ENCODE measurements at regions not wholly inside any gene's neighbourhood (a gene's known extent, or its start where the extent isn't known, plus 50 kb on each side); places are given as distances from the start of the nearest gene placed in this dataset.

- Histone ChIP-seq H3K23ac (ENCODE audit: insufficient read length) (no peak overlapping the region), H4K20me1 (replicated peaks in 1 of 2; ENCODE audit: control insufficient read depth in 1 of 2, insufficient read depth in 2 of 2, low read length in 2 of 2) (no peaks in the 10 kb centered on the region), H3K27ac (ENCODE audit: low read depth, low read length) (no peak overlapping the region), H3K18ac (ENCODE audit: extremely low read depth, low read length) (no peak overlapping the region), H3K4ac (replicated peaks; ENCODE audit: insufficient read length, low read depth, low read length) (no peak overlapping the region), H3K79me1 (ENCODE audit: low read depth, low read length) (no peaks in the 10 kb centered on the region), H2BK15ac (ENCODE audit: low read length) (no peak overlapping the region; the same call in 1 of the 2 replicates), H3K79me2 (ENCODE audit: control insufficient read depth in 1 of 2, insufficient read depth in 2 of 2, low read length in 2 of 2) (no peaks in the 10 kb centered on the region), H4K91ac (replicated peaks; ENCODE audit: insufficient read length, low read length) (no peak overlapping the region), H3K4me1 (replicated peaks in 1 of 4; ENCODE audit: control insufficient read depth in 3 of 4, insufficient read depth in 4 of 4, low read length in 3 of 4) (peaks cover 0 to 3% (median 0%) of the 10 kb centered on the region in 4 experiments; a peak in 2 of 7 replicates), H3K4me2 (ENCODE audit: insufficient read depth in 1 of 2, low read depth in 2 of 2, low read length in 2 of 2) (no peak overlapping the region), H2BK20ac (ENCODE audit: low read length) (no peak overlapping the region), H2BK12ac (ENCODE audit: low read depth, low read length) (no peak overlapping the region), H3K9ac (replicated peaks in 1 of 4; ENCODE audit: extremely low read depth in 1 of 4, low read depth in 3 of 4, low read length in 3 of 4) (no peak overlapping the region), H3K56ac (replicated peaks; ENCODE audit: insufficient read length, low read depth, low read length) (no peak overlapping the region), H3K4me3 (ENCODE audit: extremely low read depth in 1 of 4, insufficient read depth in 2 of 4, low read depth in 3 of 4, low read length in 4 of 4) (no peak overlapping the region), H2AFZ (ENCODE audit: low read length) (peak overlapping the region; percentile 88), H3K9me3 (ENCODE audit: insufficient read depth in 2 of 2, low read depth in 1 of 2, low read length in 1 of 2) (no peaks in the 10 kb centered on the region), H3K23me2 (ENCODE audit: low read depth, low read length) (no peaks in the 10 kb centered on the region), H3K36me3 (ENCODE audit: control insufficient read depth in 2 of 4, insufficient read depth in 4 of 4, low read length in 3 of 4) (no peaks in the 10 kb centered on the region), H3K27me3 (replicated peaks in 1 of 4; ENCODE audit: control insufficient read depth in 3 of 4, extremely low read depth in 1 of 4, insufficient read depth in 3 of 4, low read length in 3 of 4) (no peaks in the 10 kb centered on the region; a peak in 1 of 7 replicates), H2AK5ac (ENCODE audit: low read depth, low read length) (no peak overlapping the region), H3K14ac (ENCODE audit: insufficient read length) (no peak overlapping the region), H2BK5ac (ENCODE audit: low read depth, low read length) (no peak overlapping the region), H4K8ac (ENCODE audit: extremely low read depth, insufficient read depth, low read length) (no peak overlapping the region), H4K5ac (ENCODE audit: insufficient read length, low read depth, low read length) (no peak overlapping the region), H2BK120ac (replicated peaks; ENCODE audit: low read depth, low read length) (no peak overlapping the region)
- DNase-seq (ENCODE audit: low read depth in 1 of 2, low spot score in 2 of 2) (no peak), FAIRE-seq (no peak)
- ChIA-PET POLR2A (ENCODE audit: partially characterized antibody) (no interaction called here), CTCF (ENCODE audit: partially characterized antibody) (interaction anchor here (1.2 to 1.5 kb wide), 2 partner anchors 48 to 180 kb away, joined by 4 read pairs; no protein-coding TSS in a partner anchor)
- 70% methylated on average over 1 of the region's 1 CpG; no CpG with 5 or more reads in 1 of the 2 experiments for WGBS, 2 experiments (ENCODE audit: extremely low coverage in 1 of 2, insufficient coverage in 1 of 2, insufficient read length in 1 of 2, insufficient replicate concordance in 2 of 2, low coverage in 1 of 2, low lambda C conversion rate in 2 of 2, missing lambda C conversion rate in 1 of 2)
- no peak for TF ChIP-seq CBX5 (IDR thresholded peaks at IDR 0.05; ENCODE audit: low read depth, low read length)
- TF ChIP-seq CTBP2 (IDR thresholded peaks at IDR 0.05; ENCODE audit: borderline replicate concordance, insufficient read depth, insufficient read length, low read length) = no peak
- no peak for TF ChIP-seq JUN (IDR thresholded peaks at IDR 0.05; ENCODE audit: low read depth, low read length)
These were observed 107.5 kb downstream of the TBC1D30 start for GRCh38 chr12:64931981-64932380.
